Right lobe of liver (tissue), 4 donors: ENCODE measurements at regions not wholly inside any gene's neighbourhood (a gene's known extent, or its start where the extent isn't known, plus 50 kb on each side); places are given as distances from the start of the nearest gene placed in this dataset.

Experiments used
- POLR2A ChIP-seq: fragments of 450-650 bp; IDR thresholded peaks from one replicate; pipeline ENCODE4 v1.6.1; 2017; ENCODE audit warnings: antibody characterized with exemption, mild to moderate bottlenecking
- TF ChIP-seq, protein P1 (sequence below), 4 donors: fragments of 200-600 bp in 3 of 4; fragments of 450-650 bp in 1 of 4; IDR thresholded peaks; one replicate each; pipeline versions ENCODE4 v1.5.1 to v1.8.0; 2016 to 2022; ENCODE audit warnings: antibody characterized with exemption in 4 of 4, mild to moderate bottlenecking in 2 of 4
- donor health status: DM: no; HTN: no; CAD: no.
- donor health status: DM: no; HTN: no; CAD: no.
- donor health status: DM: no; HTN: yes; CAD: no.

DNA sequence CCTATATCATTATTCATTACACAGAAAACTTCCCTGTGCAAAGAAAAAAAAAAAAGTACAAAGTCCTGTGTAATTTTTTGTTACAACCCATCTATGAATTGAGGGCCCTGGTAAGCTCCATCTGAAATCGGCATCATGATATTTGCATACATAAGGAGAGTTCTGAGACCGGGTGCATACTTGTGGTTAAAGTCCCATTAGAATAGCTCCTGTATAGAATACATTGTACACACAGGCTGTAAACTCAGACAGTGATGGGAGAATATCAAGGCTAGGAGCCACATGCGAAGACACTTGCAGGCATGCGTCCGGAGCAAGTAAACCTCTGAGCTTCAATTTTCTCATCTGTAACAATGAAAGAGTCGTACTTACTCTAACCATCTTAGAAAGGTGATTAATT lies 353.2 kb downstream of the ETS1 start:
- TF ChIP-seq, protein P1, sequence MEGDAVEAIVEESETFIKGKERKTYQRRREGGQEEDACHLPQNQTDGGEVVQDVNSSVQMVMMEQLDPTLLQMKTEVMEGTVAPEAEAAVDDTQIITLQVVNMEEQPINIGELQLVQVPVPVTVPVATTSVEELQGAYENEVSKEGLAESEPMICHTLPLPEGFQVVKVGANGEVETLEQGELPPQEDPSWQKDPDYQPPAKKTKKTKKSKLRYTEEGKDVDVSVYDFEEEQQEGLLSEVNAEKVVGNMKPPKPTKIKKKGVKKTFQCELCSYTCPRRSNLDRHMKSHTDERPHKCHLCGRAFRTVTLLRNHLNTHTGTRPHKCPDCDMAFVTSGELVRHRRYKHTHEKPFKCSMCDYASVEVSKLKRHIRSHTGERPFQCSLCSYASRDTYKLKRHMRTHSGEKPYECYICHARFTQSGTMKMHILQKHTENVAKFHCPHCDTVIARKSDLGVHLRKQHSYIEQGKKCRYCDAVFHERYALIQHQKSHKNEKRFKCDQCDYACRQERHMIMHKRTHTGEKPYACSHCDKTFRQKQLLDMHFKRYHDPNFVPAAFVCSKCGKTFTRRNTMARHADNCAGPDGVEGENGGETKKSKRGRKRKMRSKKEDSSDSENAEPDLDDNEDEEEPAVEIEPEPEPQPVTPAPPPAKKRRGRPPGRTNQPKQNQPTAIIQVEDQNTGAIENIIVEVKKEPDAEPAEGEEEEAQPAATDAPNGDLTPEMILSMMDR (IDR thresholded peaks at IDR 0.05): no peak
- TF ChIP-seq POLR2A: no peak
